Smooth muscle cell (in vitro differentiated cells): ENCODE measurements at regions not wholly inside any gene's neighbourhood (a gene's known extent, or its start where the extent isn't known, plus 50 kb on each side); places are given as distances from the start of the nearest gene placed in this dataset.

ENCODE experiments used
- DNase-seq: peaks from one replicate; lab custom pipeline; 2025; ENCODE audit not compliant: unreplicated experiment; lab: John Stamatoyannopoulos, UW
- H2AFZ ChIP-seq: fragments of 200-600 bp; sonication (generic); 2 replicates; pipeline ENCODE4 v1.6.0; 2016; ENCODE audit warnings: antibody characterized with exemption, low read depth, mild to moderate bottlenecking
- H3F3A ChIP-seq: fragments of 200-600 bp; sonication (generic); 2 replicates; pipeline ENCODE4 v1.6.0; 2017; ENCODE audit warnings: antibody characterized with exemption, low read depth
- H3K27ac ChIP-seq: fragments of 200-600 bp; sonication (generic); 2 replicates; pipeline ENCODE4 v1.5.1; 2016; ENCODE audit warnings: low read depth, mild to moderate bottlenecking
- H3K27me3 ChIP-seq: fragments of 200-600 bp; sonication (generic); 2 replicates; pipeline ENCODE4 v1.6.1; 2016; ENCODE audit warnings: low read depth, mild to moderate bottlenecking
- H3K36me3 ChIP-seq: fragments of 200-600 bp; sonication (generic); 2 replicates; pipeline ENCODE4 v1.5.1; 2016; ENCODE audit warnings: low read depth
- H3K4me1 ChIP-seq: fragments of 200-600 bp; sonication (generic); 2 replicates; pipeline ENCODE4 v1.5.1; 2016; ENCODE audit warnings: low read depth
- H3K4me2 ChIP-seq: fragments of 200-600 bp; sonication (generic); 2 replicates; pipeline ENCODE4 v1.6.0; 2016; ENCODE audit warnings: mild to moderate bottlenecking
- H3K4me3 ChIP-seq: fragments of 200-600 bp; sonication (generic); 2 replicates; pipeline ENCODE4 v1.5.1; 2016; ENCODE audit warnings: mild to moderate bottlenecking
- H3K79me2 ChIP-seq: fragments of 200-600 bp; sonication (generic); 2 replicates; pipeline ENCODE4 v1.6.0; 2016; ENCODE audit warnings: low read depth, mild to moderate bottlenecking
- H3K9ac ChIP-seq: fragments of 200-600 bp; sonication (generic); 2 replicates; pipeline ENCODE4 v1.6.0; 2016; ENCODE audit warnings: low read depth
- H3K9me3 ChIP-seq: fragments of 200-600 bp; sonication (generic); replicated peaks from 2 replicates; pipeline ENCODE4 v1.5.1; 2016; ENCODE audit warnings: low read depth
- H4K20me1 ChIP-seq: fragments of 200-600 bp; sonication (generic); 2 replicates; pipeline ENCODE4 v1.6.0; 2016; ENCODE audit warnings: low read depth
- WGBS: methylation state at CpG from one replicate; pipeline ENCODE4 v1.1.7; 2016; ENCODE audit warnings: low lambda C conversion rate; 5-methylcytosine and 5-hydroxymethylcytosine counted together
- TF ChIP-seq, protein P1 (sequence below): fragments of 200-600 bp; sonication (generic); IDR thresholded peaks from 2 replicates; pipeline ENCODE4 v1.5.1; 2017; ENCODE audit warnings: borderline replicate concordance, mild to moderate bottlenecking, antibody characterized with exemption; ENCODE audit not compliant: insufficient read depth, poor library complexity, severe bottlenecking

DNA sequence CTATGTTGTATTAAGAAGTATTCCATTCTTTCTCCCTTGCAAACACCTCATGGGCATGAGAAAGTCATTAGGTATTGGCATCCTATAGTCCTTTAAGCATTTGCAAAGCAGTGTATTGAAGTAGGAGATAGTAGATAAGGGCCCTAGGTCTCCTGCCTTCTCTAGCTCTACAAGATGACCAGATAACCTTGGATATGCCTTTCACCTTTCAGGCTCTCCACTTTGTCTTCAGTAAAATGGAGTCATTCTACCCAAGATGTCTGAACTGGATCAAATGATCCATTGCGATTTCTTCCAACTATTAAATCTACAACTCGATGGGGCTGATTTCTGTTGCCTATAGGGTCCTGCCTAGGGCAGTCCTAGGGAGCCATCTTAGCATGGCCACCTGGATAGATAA is 132.1 kb upstream of the BTG1 start:
- TF ChIP-seq, protein P1, sequence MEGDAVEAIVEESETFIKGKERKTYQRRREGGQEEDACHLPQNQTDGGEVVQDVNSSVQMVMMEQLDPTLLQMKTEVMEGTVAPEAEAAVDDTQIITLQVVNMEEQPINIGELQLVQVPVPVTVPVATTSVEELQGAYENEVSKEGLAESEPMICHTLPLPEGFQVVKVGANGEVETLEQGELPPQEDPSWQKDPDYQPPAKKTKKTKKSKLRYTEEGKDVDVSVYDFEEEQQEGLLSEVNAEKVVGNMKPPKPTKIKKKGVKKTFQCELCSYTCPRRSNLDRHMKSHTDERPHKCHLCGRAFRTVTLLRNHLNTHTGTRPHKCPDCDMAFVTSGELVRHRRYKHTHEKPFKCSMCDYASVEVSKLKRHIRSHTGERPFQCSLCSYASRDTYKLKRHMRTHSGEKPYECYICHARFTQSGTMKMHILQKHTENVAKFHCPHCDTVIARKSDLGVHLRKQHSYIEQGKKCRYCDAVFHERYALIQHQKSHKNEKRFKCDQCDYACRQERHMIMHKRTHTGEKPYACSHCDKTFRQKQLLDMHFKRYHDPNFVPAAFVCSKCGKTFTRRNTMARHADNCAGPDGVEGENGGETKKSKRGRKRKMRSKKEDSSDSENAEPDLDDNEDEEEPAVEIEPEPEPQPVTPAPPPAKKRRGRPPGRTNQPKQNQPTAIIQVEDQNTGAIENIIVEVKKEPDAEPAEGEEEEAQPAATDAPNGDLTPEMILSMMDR: no peak
- H3K4me3 ChIP-seq: no peak overlapping the region
- H3F3A ChIP-seq: no peaks in the 10 kb centered on the region
- no peaks in the 10 kb centered on the region for H3K36me3 ChIP-seq
- no peak overlapping the region for H3K27ac ChIP-seq
- DNase-seq: no peak
- no peak overlapping the region for H3K4me2 ChIP-seq
- no peaks in the 10 kb centered on the region for H3K27me3 ChIP-seq
- no peak overlapping the region for H3K9ac ChIP-seq
- H2AFZ ChIP-seq: no peak overlapping the region
- no peaks in the 10 kb centered on the region for H3K79me2 ChIP-seq
- H3K4me1 ChIP-seq: no peaks in the 10 kb centered on the region
- 50% methylated on average over 2 of the region's 2 CpGs for WGBS
- H4K20me1 ChIP-seq: no peaks in the 10 kb centered on the region
- H3K9me3 ChIP-seq: no peaks in the 10 kb centered on the region

DNA sequence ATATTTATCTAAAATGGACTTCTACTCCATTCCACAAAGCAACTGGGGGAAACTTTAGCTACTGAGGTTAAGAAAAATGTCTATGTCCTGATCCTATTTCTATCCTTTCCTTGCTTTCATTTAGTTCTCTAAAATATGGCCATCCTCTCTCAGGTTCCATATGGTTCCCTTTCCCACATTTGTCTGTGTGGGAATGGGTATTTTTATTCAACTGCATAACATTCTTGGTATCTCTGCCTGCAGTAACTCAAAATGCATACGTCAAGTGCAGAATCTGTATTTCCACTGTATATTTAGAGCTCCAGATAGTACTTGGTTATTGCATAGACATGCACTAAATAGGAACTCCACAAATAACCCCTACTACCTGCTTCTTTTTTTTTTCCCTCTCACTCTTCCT is 130.6 kb upstream of the BTG1 start:
- Histone ChIP-seq H3K4me3 (no peak overlapping the region), H3K4me2 (no peak overlapping the region), H3K27ac (no peak overlapping the region), H3K36me3 (no peaks in the 10 kb centered on the region), H3K9me3 (no peaks in the 10 kb centered on the region), H3F3A (no peaks in the 10 kb centered on the region), H3K27me3 (no peaks in the 10 kb centered on the region), H3K9ac (no peak overlapping the region), H3K79me2 (no peaks in the 10 kb centered on the region), H2AFZ (no peak overlapping the region), H3K4me1 (no peaks in the 10 kb centered on the region), H4K20me1 (no peaks in the 10 kb centered on the region)
- 89% methylated on average over 1 of the region's 1 CpG for WGBS
- no peak for DNase-seq
- TF ChIP-seq, protein P1: no peak

DNA sequence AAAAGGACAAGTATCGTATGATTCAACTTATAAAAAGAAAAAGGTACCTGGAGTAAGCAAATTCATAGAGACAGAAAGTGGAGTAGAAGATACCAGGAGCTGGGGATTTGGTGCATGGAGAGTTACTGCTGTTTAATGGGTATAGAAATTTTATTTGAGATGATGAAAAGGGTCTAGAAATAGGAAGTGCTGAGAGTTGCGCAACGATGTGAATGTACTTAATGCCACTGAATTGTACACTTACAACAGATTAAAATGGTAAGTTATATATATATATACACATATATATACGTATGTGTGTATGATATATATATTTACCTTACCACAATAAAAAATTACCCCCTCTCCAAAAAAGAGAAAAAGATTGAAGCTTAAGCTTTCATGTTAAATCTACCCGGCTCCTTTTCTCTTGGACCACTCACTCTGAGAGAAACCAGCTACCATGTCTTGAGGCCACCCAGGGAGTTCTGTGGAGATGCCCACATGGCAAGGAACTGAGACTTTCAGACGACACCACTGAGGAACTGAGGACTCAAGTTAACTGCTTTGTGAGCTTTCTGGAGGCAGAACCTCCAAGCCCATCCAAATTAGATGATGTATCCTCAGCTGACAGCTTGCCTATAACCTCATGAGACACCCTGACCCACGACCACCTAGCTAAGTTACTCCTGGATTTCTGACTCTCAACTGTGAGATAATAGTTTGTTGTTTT is 130.0 kb upstream of the BTG1 start:
- no peaks in the 10 kb centered on the region for H3K27me3 ChIP-seq
- H3K4me2 ChIP-seq: no peak overlapping the region
- no peaks in the 10 kb centered on the region for H4K20me1 ChIP-seq
- 81% methylated on average over 7 of the region's 7 CpGs for WGBS
- no peaks in the 10 kb centered on the region for H3K36me3 ChIP-seq
- no peak for DNase-seq
- H3K27ac ChIP-seq: no peak overlapping the region
- no peaks in the 10 kb centered on the region for H3K4me1 ChIP-seq
- H3K79me2 ChIP-seq: no peaks in the 10 kb centered on the region
- H3F3A ChIP-seq: no peaks in the 10 kb centered on the region
- no peak overlapping the region for H3K9ac ChIP-seq
- no peaks in the 10 kb centered on the region for H3K9me3 ChIP-seq
- H3K4me3 ChIP-seq: no peak overlapping the region
- TF ChIP-seq, protein P1: no peak
- no peak overlapping the region for H2AFZ ChIP-seq

DNA sequence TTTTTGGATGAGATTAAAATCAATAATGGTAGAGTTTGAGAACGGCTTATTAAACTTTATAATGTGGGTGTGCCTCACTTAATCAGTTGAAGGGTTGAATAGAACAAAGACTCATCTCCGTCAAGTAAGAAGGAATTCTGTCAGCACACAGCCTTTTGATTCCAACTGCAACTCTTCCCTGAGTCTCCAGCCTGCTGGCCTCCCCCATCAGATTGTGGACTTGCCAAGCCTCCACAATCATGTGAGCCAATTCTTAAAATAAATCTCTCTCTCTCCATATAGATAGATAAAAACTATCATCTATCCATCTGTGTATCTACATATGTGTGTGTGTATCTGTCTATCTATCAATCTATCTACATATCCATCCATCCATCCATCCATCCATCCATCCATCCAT is 127.4 kb upstream of the BTG1 start:
- Histone ChIP-seq H4K20me1 (no peaks in the 10 kb centered on the region), H3K4me3 (no peak overlapping the region), H3K79me2 (no peaks in the 10 kb centered on the region), H3K4me1 (no peaks in the 10 kb centered on the region), H3K9ac (no peak overlapping the region), H3K27me3 (no peaks in the 10 kb centered on the region), H3K9me3 (no peaks in the 10 kb centered on the region), H3K27ac (no peak overlapping the region), H3K4me2 (no peak overlapping the region), H2AFZ (no peak overlapping the region), H3K36me3 (no peaks in the 10 kb centered on the region), H3F3A (no peaks in the 10 kb centered on the region)
- DNase-seq: no peak
- WGBS: 88% methylated on average over 2 of the region's 2 CpGs
- TF ChIP-seq, protein P1: no peak
